ENCODE measurements at regions not wholly inside any gene's neighbourhood (a gene's known extent, or its start where the extent isn't known, plus 50 kb on each side); places are given as distances from the start of the nearest gene placed in this dataset.
"Not testable (repeated sequence)": the region's sequence is repeated elsewhere in the genome, so short reads cannot be mapped to it uniquely, and the experiment has no call there.

DNA sequence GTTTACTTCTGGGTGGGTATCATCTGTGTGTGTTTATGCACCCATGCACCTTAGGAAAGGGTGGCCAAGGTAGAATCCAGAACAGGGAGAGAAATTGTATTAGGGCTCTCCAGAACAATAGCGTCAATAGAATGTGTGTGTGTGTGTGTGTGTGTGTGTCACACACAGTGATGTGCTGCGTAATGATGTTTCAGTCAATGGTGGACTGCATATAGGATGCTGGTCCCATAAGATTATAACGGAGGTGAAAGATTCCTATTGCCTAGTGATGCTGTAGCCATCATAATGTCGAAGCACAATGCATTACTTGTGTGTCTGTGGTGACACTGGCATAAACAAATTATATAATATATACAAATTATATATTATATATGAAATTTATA is 69.3 kb upstream of the PRR23C start:
- DNase-seq (ENCODE audit: low spot score): no peak

DNA sequence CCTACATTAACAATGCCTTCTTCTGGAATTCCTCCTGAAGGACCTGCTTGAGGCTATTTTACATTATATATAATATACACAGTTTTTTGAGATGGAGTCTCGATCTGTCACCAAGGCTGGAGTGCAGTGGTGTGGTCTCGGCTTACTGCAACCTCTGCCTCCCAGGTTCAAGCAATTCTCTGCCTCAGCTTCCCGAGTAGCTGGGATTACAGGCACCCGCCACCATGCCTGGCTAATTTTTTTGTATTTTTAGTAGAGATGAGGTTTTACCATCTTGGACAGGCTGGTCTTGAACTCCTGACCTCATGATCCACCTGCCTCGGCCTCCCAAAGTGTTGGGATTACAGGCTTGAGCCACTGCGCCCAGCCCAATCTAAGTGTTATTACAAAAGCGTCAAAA is 71.9 kb upstream of the PRR23C start:
- DNase-seq (ENCODE audit: low spot score): not testable (repeated sequence)

DNA sequence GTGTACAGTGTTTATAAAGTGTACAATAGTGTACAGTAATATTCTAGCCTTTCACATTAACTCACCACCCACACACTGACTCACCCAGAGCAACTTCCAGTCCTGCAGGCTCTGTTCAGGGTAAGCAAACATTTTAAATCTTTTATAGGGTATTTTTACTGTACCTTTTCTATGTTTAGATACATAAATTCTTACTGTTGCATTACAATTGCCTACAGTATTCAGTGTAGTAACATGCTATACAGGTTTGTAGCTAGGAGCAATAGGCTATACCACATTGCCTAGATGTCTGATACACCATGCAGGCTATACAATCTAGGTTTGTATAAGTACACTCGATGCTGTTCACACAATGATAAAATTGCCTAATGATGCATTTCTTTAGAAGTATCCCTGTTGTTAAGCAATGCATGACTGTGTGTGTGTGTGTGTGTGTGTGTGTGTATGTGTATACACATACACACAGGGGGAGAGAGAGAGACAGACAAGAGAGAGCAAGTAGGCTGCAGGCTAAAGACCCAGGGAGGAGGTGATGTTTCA is 72.5 kb upstream of the PRR23C start:
- no peak for DNase-seq (ENCODE audit: low spot score)

DNA sequence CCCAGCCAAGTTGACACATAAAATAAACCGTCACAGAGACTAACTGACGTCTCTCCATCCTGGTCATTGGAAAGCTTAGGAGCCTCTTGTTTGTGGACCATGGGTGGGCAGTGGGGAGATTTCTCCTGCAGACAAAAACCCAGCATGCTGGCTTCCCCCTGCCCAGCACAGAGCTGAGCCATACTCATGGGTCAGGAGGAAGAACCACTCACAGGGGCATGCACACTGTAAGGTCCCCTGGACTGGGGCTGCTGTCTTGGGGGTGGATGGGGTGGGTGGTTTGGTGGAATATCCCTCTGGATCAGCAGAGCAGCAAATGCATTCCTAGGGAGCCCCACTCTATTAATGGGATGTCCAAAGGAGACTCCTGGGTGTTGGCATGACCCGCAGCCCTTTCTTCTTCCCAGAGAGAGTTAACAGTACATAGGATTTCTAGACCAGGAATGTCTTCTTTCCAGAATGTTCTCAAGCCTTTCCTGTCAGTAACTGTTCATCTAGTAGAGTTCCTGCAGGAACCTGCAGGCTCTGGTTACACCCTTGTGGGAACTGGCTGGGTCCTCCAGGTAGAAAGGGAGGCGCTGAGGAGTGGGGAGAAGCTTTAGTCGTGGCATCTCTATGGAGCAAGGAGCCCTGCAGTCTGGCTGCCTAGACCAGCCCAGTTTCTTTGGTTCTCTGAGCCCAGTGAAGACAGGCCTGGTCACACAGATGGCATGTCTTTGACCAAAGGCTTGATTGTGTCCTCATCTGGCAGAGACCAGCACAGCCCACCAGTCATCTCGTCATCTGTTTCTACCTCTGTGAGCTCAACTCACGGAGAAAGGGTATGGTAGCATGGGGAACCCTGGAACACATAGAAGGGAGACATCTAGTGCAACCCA is 73.4 kb upstream of the PRR23C start:
- DNase-seq (ENCODE audit: low spot score): no peak

DNA sequence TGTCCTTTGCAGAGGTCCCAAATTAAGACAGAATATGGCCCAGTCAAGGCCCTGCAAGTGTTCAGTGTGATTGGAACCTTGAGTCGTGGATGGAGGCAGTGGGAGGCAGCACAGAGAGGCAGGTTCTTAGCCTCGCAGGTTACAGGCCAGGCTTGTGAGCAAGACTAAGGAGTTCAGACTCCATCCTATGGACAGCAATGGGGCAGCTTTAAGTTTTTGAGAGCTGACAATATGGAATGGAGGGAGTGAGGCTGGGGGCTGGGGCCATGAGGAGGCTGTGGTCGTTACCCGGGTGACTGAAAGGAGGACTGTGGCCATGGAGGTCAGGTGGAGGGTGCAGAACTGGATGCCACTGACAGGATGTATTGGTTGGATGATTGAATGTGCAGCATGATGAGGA is 74.1 kb upstream of the PRR23C start:
- DNase-seq (ENCODE audit: low spot score): no peak

DNA sequence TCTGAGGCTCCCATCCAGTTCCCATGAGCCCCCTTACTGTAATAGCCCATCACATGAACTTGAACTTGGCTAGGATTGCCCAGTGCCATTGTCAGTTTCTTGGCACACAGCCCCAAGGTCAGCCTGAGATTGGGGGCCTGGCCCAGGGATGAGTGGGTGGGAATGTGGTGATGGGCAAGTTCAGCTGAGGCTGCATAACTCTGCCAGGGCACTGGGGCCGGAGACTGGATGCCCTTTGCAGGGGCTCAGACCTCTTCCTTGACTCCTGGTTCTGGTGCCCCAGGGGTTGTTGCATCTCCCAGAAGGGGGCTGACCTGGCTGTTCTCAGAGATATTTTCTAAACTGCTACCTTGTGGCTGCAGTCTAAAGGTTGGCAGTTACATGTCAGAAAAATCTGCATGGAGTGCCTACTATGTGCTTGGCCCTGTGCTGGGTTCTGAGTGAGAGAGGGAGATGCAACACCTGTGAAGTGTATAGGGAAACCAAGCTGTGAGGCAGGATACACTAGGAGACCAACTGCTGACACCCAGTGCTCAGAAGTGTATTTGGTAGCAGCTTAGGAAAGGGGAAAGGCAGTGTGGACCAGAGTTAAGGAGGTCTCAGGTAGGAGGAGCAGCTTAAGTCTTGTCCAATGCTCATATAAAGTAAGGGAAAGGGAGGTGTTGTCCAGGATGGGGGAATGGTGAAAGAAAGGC is 74.8 kb upstream of the PRR23C start:
- no peak for DNase-seq (ENCODE audit: low spot score)

DNA sequence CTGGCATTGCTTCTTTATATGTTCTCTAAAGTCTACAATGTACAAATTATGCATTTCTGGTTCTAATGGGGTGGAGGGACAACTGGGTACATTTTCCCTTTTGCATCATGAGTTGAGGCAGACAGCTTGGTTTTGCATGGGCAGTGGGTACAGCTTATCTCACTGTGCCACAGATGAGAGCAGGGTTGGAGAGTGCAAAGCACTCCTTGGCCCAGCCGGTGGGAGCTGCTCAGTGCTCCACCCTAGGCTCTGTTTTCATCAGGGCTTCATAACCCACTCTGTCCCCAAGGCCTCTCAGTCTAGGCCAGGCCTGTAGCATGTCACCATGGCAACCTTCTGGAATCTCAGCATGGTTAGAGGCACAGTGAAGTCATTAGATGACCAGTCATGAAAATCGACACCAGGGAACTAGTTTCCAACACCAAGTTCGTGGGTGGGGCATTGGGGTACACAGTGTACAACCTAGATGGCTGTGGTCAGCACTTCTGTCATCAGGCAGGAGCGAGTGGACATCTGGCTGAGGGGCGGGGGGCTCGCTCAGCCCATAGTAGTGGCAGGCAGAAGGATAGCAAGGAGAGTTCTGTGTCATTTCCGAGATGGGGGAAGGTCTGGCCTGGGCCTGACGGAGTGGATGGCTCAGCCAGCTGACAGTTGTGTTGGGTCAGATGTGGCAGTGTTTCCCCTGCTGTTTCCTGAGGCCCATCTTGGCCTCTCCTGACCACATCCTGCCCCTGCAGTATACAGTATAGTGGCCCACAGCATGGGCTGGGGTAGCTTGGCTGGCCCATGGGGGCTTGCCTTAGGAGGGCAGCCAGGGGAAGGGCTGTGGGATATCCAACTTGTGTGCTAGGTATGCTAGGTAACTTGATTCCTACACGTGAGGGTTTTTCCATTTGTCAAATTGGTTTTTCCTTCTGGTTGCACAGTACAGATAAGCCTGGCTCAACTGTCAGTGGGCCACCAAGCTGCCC is 75.7 kb upstream of the PRR23C start:
- DNase-seq (ENCODE audit: low spot score): no peak

DNA sequence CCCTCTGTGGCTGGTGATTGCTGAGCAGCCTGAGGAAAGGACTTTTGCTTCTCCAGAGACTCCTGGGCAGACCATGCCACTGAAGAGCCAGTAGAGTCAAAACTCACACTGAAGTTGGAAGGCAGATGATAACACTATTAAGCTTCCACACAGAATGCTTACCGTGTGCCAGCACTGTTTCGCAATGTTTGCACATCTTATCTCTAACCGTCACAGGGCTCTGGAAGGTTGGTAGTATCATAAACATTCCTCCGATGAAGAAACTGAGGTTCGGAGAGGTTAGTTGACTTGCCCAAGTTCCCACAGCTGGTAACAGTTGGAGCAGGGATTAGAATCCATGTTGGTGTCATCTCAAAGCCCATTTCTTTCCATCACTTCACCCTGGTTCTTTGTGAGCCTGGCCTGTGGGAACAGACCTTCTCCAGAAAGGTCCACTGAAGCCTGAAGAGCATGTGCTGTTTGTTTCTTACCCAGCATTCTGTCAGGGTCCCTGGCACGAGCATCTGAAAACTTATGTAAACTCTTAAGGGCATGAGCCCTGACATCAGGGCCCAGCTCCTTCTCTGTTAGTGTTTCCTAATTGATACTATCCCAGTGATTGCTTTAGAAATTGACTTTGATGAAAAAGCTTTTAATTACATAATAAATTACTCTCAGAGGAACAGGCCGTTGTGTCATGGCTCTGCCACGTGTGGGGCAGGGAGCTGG is 77.0 kb upstream of the PRR23C start:
- DNase-seq (ENCODE audit: low spot score): no peak

DNA sequence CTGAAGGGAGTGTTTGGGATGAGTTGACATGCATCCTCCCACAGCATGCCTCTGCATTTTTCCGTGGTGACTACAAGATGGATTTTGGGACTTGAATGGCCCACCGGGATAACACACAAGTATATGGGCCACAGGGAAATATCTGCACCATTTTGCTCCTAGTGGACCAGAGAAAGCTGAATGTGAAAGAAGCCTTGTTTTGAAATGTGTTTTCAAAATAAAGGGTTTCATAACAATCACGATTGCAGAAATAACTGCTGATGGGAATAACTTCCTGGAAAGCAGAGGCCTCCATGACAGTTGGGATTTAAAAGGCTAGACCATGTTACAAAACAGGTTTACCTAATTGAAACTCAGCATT is 77.5 kb upstream of the PRR23C start:
- DNase-seq (ENCODE audit: low spot score): no peak

DNA sequence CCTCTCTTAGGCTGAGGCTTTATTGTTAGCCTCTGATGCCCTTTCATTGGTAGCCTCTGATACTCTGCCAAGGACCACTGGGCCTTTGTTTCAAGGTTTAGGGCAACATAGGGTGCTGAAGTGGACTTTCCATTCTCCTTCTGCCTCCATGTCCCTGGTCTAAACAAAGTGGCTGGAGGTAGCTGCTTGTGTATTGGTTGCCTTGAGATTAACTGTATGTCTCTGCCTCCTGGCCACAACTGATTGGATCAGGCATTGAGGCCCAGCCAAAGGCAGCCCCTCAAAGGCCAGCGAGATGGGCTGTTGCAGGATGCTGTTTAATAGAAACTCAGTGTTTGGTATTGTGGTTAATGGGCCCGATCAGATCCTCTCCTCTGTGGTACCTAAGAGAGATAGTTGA is 77.9 kb upstream of the PRR23C start:
- DNase-seq (ENCODE audit: low spot score): no peak

DNA sequence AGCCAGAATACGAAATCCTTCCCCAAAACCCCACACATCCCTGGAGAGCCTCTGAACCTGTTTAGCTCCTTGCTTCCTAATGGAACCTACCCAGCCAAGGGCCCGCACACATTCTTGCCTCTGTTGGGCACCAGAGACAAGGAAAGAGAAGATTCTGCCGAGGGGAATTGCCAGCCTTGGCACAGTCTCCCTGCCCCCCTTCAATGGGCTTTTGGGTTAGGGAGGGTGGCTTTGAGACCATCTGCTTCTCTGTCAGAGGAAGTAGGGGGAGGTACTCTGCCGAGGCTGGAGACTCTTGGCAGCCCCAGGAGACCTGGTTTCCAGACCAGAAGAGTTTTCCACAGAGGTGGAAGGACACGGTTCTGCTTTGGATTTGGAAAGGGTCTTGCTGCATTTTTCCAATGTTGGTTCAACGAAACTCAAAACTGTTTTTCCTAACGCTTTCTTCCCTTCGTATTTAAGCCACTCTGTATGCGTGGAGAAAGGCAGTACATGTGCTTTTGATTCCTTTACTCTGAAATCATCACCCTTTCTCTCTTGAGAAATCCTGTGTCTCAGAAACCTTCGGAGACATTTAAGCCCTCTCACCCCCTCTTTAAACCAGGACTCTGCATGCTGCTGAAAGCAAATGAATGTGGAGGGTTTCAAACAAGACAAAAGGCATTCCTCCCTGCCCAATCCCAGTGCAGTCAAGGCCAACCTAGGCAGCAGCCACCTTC is 78.8 kb upstream of the PRR23C start:
- no peak for DNase-seq (ENCODE audit: low spot score)

DNA sequence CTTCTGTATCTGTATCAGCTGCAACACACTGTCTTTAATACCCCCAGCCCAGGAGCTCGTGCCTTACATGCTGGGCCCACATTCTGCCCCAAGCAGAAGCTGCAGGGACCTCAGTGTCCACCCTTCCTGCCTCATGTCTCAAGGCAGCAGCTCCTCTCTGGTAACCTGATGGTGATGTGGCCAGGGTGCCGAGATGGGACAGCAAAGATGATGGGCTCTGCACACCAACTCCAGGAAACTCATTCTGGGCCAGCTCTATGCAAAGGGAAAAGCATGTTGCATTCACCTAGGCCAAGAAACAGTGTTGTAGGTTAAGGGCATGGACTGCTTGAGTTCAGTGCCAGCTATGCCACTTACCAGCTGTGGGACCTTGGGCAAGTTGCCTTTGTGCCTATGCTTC is 79.5 kb upstream of the PRR23C start:
- no peak for DNase-seq (ENCODE audit: low spot score)

DNA sequence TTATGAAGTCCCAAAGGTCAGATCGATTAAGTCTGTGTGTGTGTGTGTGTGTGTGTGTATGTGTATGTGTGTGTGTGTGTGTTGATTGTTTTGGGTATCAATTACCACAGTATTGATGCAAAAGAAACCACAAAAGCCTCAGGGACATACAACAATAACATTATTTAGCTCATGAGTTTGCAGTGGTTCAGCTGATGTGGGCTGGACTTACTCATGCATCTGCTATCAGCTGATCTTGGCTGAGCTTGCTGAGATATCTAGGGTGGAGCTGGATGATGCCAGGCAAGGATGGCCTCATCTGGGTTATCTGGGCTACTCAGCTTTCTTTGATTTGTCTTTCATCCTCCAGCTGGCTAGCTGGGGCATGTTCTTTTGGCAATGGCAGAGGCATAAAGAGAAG is 82.4 kb upstream of the PRR23C start:
- no peak for DNase-seq (ENCODE audit: low spot score)

DNA sequence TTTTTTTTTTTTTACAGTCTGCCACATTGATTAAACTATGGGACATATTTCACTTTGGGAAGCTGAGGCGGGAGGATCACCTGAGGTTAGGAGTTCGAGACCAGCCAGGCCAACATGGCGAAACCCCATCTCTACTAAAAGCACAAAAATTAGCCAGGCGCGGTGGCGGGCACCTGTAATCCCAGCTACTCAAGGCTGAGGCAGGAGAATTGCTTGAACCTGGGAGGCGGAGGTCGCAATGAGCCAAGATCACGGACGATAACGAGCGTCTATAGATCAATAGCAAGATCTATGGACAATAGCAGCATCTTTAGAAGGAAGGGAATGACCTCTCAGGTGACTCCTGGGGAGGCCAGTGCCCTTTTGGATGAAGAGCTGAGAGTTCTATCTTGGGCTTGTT is 82.9 kb upstream of the PRR23C start:
- not testable (repeated sequence) for DNase-seq (ENCODE audit: low spot score)

DNA sequence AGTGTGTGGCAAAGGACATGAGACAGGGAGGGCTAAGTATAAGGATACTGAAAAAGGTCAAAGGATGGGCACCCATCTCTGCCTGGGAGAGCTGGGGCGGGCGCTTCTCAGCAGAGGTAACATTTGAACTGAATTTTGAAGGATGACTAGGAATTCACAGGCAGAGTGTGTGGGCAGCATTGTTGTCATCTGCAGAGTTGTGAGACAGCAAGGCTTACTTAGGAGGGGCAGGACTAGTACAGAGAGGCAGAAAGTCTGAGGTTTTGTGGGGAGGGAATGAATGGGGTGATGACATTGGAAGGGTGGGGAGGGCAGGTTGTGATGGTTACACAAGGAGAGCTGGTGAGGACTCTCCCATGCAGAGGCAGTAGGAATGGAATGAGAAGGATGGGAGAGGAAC is 84.1 kb upstream of the PRR23C start:
- DNase-seq (ENCODE audit: low spot score): no peak

DNA sequence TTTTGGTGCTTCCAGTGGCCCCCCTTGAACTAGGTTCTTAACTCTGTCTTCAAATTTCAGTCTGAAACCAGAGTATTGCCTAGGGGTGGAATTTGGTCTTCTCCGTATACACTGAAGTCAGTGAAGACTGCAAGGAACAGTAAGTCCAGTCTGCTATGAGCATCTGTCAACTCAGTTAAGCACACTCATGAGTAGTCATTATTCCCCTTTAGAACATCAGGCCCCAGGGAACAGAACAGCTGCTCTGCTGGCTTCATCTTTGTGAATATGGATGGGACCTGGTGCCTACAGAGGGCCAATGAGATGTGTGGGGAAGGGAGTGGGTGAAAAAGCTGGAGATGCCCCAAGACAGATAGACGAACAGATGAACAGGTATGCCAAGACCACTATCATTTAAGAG is 85.2 kb upstream of the PRR23C start:
- DNase-seq (ENCODE audit: low spot score): no peak

DNA sequence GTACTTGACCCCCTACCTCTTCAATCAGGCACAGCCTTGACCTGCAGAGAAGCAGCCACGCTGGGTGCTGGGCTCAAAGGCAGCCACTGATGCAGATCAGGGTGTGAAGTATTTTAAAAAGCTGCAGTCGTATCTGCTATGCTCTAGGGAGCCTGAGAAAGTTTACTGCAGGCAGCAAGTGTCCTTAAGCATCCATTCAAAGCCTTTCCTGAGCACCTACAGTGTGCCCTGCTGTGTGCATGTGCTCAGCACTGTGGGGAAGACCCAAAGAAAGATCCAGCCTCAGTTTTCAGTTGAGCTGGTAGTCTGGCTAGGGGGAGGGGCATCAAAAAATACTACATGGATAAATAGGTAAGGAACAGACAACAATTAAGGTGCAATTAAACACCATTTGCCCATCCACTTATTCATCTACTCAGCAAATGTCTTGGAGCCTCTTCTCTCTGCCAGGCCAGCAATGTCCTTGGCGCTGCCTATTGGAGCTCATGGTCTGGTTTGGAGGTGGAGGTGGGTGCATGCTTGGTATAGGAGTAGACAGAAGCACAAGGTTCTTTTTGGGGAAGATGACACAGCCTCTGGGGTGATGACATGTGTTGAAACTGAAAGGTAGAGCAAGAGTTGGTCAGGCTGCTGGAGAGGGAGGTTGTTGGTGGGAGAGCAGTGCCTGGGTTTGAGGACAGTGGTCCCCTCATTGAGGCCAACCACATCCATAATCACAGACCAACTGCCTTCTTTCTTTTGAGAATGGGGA is 85.9 kb upstream of the PRR23C start:
- DNase-seq (ENCODE audit: low spot score): no peak

DNA sequence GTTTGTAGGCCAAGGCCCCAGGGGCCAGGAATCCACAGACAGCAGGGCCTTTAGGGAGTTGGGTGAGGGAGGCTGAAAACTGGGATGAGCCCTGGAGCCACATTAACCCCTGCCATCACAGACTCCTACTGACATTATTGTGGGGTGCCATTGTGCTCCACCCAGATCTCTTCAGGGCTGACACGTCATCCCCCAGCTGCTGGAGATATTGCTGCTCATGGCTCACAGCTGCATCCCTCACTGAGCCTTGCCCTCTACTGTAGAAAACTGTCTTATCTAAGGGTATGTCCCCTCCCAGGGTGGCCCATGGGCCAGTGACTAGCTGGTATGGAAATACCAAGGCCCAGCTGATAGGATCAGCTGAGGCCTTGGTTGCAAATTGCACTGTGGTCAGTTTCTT is 87.3 kb upstream of the PRR23C start:
- no peak for DNase-seq (ENCODE audit: low spot score)

DNA sequence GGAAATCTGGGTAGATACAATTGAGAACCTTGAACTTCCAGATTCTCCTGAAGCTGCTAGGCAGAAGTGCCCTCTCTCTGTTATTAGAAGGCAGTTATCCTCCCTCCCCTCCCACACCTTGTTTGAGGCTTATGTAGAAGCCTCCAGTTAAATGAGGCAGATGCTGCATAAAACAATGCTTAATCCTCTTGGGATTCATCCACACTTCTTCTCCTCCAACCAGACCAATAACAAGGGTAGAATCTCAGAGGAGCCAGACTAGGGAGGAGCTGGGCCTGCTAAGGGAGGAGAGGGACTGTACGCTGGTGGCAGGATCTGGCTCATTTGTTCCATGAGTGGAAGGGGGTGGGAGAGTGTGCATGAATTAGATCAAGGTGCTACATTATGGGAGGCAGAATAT is 88.3 kb upstream of the PRR23C start:
- DNase-seq (ENCODE audit: low spot score): no peak

DNA sequence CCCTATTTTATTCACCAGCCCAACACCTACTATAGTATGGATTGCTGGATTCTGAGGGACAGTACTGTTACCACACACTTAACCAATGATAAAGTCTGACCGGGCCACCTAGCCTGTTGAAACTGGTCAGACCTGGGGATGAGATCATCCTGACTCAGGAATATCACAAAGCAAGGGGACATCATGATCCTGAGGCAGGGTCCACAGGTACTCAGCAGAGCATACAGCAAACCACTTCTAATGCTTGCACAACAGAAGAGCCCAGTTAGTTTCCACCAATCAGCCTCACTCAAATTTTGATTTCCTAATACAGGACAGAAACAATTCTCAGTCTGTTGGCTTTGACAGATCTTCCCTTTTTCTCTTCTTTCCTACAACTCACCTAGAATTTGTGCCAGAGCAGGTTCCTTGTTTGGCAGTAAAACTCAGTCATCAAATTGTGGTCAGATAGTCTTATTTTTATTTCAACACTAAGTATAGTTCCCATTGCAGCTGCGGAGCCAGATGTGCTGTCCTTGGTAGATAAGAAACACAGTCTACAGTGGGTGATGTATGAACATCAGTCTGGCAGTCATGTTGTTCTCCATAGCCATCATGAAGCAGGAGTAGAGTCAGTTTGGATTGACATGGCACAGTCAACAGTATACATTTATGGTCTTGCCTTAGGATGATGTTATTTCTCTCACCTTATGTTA is 90.1 kb upstream of the PRR23C start:
- no peak for DNase-seq (ENCODE audit: low spot score)

Measured in pons (tissue), 1 donor.